Esophagus squamous epithelium (tissue), 5 donors: ENCODE measurements at regions not wholly inside any gene's neighbourhood (a gene's known extent, or its start where the extent isn't known, plus 50 kb on each side); places are given as distances from the start of the nearest gene placed in this dataset.

Source experiments
- DNase-seq: peaks from one replicate; lab custom pipeline; 2025; lab: John Stamatoyannopoulos, UW
- H3K27ac ChIP-seq, 4 donors: fragments of 200-600 bp; sonication (generic); one replicate each; pipeline ENCODE4 v1.5.1; 2016 to 2019; ENCODE audit warnings: mild to moderate bottlenecking in 1 of 4
- H3K27me3 ChIP-seq, 4 donors: fragments of 200-600 bp; sonication (generic); 1 replicate in 3 of 4; 2 replicates in 1 of 4; pipeline versions ENCODE4 v1.5.1 to v1.6.0; 2017 to 2021; ENCODE audit warnings: antibody characterized with exemption in 1 of 4
- H3K36me3 ChIP-seq, 3 donors: fragments of 200-600 bp; sonication (generic); one replicate each; pipeline ENCODE4 v1.5.1; 2016 to 2019
- H3K4me1 ChIP-seq, 3 donors: fragments of 200-600 bp; sonication (generic); one replicate each; pipeline ENCODE4 v1.5.1; 2017 to 2019
- H3K4me3 ChIP-seq, 4 donors: fragments of 200-600 bp; sonication (generic); 1 replicate in 3 of 4; 2 replicates in 1 of 4; pipeline ENCODE4 v1.5.1; 2016 to 2019; ENCODE audit warnings: mild to moderate bottlenecking in 2 of 4, moderate library complexity in 1 of 4
- H3K9me3 ChIP-seq, 3 donors: fragments of 200-600 bp; sonication (generic); one replicate each; pipeline ENCODE4 v1.5.1; 2016 to 2019
- POLR2A ChIP-seq, 4 donors: fragments of 450-650 bp; IDR thresholded peaks; one replicate each; pipeline ENCODE4 v1.6.1; 2017; ENCODE audit warnings: antibody characterized with exemption in 4 of 4, mild to moderate bottlenecking in 4 of 4, moderate library complexity in 3 of 4
- WGBS, 2 donors: methylation state at CpG; one replicate each; pipeline ENCODE4 v1.1.5; 2018; 5-methylcytosine and 5-hydroxymethylcytosine counted together
- intact Hi-C: fragments of 100-400 bp; cut with DNase I; formaldehyde crosslinking; loops from one replicate; pipeline ENCODE4 v1.15.0; 2022
- TF ChIP-seq, protein P1 (sequence below), 6 experiments: fragments of 450-650 bp in 4 of 6; fragments of 200-600 bp in 2 of 6; sonication (generic) in 2 of 6; IDR thresholded peaks; one replicate each; pipeline ENCODE4 v1.5.1; 2016 to 2019; ENCODE audit warnings: antibody characterized with exemption in 6 of 6, mild to moderate bottlenecking in 4 of 6, moderate library complexity in 4 of 6
- donor health status: DM: yes; HTN: yes; CAD: no.

DNA sequence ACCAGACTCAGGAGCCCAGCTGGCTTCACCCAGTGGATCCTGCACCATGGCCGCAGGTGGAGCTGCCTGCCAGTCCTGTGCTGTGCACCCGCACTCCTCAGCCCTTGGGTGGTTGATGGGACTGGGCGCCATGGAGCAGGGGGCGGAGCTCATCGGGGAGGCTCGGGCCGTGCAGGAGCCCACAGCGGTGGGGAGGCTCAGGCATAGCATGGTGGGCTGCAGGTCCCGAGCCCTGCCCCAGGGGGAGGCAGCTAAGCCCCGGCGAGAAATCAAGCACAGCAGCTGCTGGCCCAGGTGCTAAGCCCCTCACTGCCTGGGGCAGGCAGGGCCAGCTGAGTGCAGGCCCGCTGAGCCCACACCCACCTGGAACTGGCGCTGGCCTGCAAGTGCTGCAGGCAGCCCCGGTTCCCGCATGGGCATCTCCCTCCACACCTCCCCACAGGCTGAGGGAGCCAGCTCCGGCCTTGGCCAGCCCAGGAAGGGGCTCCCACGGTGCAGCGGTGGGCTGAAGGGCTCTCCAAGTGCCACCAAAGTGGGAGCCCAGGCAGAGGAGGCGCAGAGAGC, 464.1 kb upstream of the DIPK2B start:
- no peaks in the 10 kb centered on the region for H3K36me3 ChIP-seq
- intact Hi-C loops = no loop called here
- no peak for DNase-seq
- no peak overlapping the region for H3K27ac ChIP-seq
- WGBS, 2 donors = 0% methylated on average over 1 of the region's 19 CpGs; no CpG with 5 or more reads in 1 of the 2 donors
- no peak for TF ChIP-seq POLR2A (IDR thresholded peaks at IDR 0.05)
- TF ChIP-seq, protein P1, sequence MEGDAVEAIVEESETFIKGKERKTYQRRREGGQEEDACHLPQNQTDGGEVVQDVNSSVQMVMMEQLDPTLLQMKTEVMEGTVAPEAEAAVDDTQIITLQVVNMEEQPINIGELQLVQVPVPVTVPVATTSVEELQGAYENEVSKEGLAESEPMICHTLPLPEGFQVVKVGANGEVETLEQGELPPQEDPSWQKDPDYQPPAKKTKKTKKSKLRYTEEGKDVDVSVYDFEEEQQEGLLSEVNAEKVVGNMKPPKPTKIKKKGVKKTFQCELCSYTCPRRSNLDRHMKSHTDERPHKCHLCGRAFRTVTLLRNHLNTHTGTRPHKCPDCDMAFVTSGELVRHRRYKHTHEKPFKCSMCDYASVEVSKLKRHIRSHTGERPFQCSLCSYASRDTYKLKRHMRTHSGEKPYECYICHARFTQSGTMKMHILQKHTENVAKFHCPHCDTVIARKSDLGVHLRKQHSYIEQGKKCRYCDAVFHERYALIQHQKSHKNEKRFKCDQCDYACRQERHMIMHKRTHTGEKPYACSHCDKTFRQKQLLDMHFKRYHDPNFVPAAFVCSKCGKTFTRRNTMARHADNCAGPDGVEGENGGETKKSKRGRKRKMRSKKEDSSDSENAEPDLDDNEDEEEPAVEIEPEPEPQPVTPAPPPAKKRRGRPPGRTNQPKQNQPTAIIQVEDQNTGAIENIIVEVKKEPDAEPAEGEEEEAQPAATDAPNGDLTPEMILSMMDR (IDR thresholded peaks at IDR 0.05) = no peak
- H3K9me3 ChIP-seq = no peaks in the 10 kb centered on the region
- no peak overlapping the region for H3K4me3 ChIP-seq
- no peaks in the 10 kb centered on the region for H3K27me3 ChIP-seq
- no peaks in the 10 kb centered on the region for H3K4me1 ChIP-seq

DNA sequence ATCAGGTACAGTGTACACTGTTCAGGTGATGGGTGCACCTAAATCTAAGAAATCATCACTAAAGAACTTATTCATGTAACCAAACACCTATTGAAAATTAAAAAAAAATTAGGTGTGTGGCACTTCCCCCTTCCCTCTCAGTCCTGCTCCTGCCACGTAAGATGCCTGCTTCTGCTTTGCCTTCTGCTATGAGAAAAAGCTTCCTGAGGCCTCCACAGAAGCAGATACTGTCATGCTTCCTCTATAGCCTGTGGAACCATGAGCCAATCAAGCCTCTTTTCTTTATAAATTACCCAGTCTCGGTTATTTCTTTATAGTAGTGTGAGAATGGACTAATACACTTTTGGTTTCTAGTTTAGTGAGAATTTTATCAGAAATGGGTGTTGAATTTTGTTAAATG, 459.8 kb upstream of the DIPK2B start:
- Histone ChIP-seq H3K27me3 (no peaks in the 10 kb centered on the region), H3K4me1 (no peaks in the 10 kb centered on the region), H3K9me3 (peaks cover 0 to 10% (median 0%) of the 10 kb centered on the region in 3 donors), H3K27ac (no peak overlapping the region), H3K4me3 (no peak overlapping the region), H3K36me3 (no peaks in the 10 kb centered on the region)
- intact Hi-C loops = no loop called here
- 55 to 73% methylated on average over 2 of the region's 2 CpGs for WGBS, 2 donors
- DNase-seq = no peak
- TF ChIP-seq POLR2A (IDR thresholded peaks at IDR 0.05) = no peak
- TF ChIP-seq, protein P1 (IDR thresholded peaks at IDR 0.05) = no peak

DNA sequence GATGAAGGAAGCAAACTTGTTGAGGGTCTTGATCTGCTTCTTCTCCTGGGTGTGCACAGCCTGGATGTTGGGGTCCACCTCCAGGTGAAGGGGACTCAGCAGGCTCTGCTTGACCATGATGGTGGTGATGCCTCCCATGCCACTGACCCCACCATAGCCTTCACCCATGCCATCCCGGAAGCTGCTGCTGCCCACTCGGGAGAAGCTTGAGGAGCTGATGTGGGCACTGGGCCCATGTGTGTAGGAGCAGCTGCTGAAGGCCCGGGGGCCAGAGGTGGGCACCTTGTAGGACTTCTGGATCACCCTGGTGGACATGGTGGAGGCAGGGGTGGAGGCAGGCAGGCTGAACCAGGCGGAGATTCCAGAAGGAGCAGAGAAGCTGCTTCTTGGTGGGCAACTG, 432.7 kb upstream of the DIPK2B start:
- no peak for TF ChIP-seq POLR2A (IDR thresholded peaks at IDR 0.05)
- TF ChIP-seq, protein P1 (IDR thresholded peaks at IDR 0.05) = no peak
- H3K9me3 ChIP-seq = no peaks in the 10 kb centered on the region
- no peak overlapping the region for H3K4me3 ChIP-seq
- no peak overlapping the region for H3K27ac ChIP-seq
- WGBS, 2 donors = 0 to 40% methylated on average over 1 of the region's 4 CpGs
- no peak for DNase-seq
- H3K27me3 ChIP-seq = no peaks in the 10 kb centered on the region
- no peaks in the 10 kb centered on the region for H3K36me3 ChIP-seq
- no peaks in the 10 kb centered on the region for H3K4me1 ChIP-seq
- intact Hi-C loops = no loop called here

DNA sequence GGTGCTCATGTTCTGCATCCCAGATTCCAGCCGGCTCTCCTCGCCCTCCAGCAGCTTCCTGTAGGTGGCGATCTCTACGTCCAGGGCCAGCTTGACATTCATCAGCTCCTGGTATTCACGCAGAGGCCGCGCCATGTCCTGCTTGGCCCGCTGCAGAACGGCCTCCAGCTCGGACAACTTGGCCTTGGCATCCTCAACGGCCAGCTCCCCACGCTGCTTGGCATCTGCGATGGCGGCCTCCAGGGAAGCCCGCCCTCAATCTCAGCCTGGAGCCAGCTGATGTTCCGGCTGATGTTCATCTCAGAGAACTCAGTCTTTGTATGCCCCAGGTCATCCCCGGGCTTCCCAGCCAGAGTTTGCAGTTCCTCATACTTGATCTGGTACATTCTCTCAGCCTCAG, 431.8 kb upstream of the DIPK2B start:
- Histone ChIP-seq H3K4me1 (no peaks in the 10 kb centered on the region), H3K9me3 (no peaks in the 10 kb centered on the region), H3K36me3 (no peaks in the 10 kb centered on the region), H3K27me3 (no peaks in the 10 kb centered on the region), H3K27ac (no peak overlapping the region), H3K4me3 (no peak overlapping the region)
- DNase-seq = no peak
- 80 to 90% methylated on average over 4 to 7 of the region's 17 CpGs for WGBS, 2 donors
- intact Hi-C loops = no loop called here
- TF ChIP-seq, protein P1 (IDR thresholded peaks at IDR 0.05) = no peak
- TF ChIP-seq POLR2A (IDR thresholded peaks at IDR 0.05) = no peak

DNA sequence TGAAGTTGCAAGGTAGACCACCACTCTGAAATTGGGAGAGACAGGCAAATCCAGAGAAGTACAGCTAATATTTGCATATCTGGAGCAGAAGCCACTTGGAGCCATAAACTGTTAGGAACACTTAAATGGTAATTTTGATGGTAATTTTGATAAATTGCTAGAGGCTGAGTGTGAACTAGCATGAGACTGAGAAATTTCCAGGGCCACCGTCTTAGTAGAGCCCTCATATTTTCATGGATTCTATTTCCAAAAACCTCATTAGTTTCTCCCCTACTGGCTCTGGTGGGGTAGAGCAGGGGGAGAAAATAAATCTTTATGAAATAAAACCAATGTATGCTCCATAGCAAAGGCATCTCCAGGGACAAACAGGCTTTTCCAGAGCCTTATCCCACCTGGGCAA, 429.4 kb upstream of the DIPK2B start:
- TF ChIP-seq POLR2A (IDR thresholded peaks at IDR 0.05) = no peak
- TF ChIP-seq, protein P1 (IDR thresholded peaks at IDR 0.05) = no peak
- 93 to 100% methylated on average over 1 of the region's 1 CpG for WGBS, 2 donors
- H3K9me3 ChIP-seq = no peaks in the 10 kb centered on the region
- H3K36me3 ChIP-seq = no peaks in the 10 kb centered on the region
- no peak for DNase-seq
- no peaks in the 10 kb centered on the region for H3K4me1 ChIP-seq
- H3K4me3 ChIP-seq = no peak overlapping the region
- intact Hi-C loops = no loop called here
- H3K27me3 ChIP-seq = no peaks in the 10 kb centered on the region
- H3K27ac ChIP-seq = no peak overlapping the region
